OCI-LY1 (cell line): ENCODE measurements at regions not wholly inside any gene's neighbourhood (a gene's known extent, or its start where the extent isn't known, plus 50 kb on each side); places are given as distances from the start of the nearest gene placed in this dataset.

ENCODE experiments used
- CTCF ChIP-seq: fragments of 200-600 bp; sonication (generic), shearing (Covaris generic); IDR thresholded peaks from 2 replicates; pipeline ENCODE4 v1.5.1; 2017; ENCODE audit warnings: mild to moderate bottlenecking, antibody characterized with exemption, low read length, moderate library complexity, mixed read lengths
- EZH2 ChIP-seq: fragments of 200-600 bp; sonication (generic), shearing (Covaris generic); IDR thresholded peaks from 2 replicates; pipeline ENCODE4 v1.8.0; 2017; ENCODE audit warnings: borderline replicate concordance, mixed run types, mild to moderate bottlenecking, antibody characterized with exemption, low read length, moderate library complexity, mixed read lengths

GRCh38 chr17:79156463-79157095 lies 82.0 kb downstream of the ENGASE start:
- TF ChIP-seq CTCF: no peak
- TF ChIP-seq EZH2: no peak
